Mesenchymal stem cell (in vitro differentiated cells and primary cell): ENCODE measurements at regions not wholly inside any gene's neighbourhood (a gene's known extent, or its start where the extent isn't known, plus 50 kb on each side); places are given as distances from the start of the nearest gene placed in this dataset.
"Not testable (repeated sequence)": the region's sequence is repeated elsewhere in the genome, so short reads cannot be mapped to it uniquely, and the experiment has no call there.

Source experiments
- DNase-seq: peaks from one replicate; pipeline ENCODE4 v3.0.0-alpha.2; 2013
- H2AFZ ChIP-seq: one replicate; pipeline ENCODE4 v1.6.1; 2013; ENCODE audit warnings: low read depth, mild to moderate bottlenecking, control low read depth, inconsistent platforms, low read length, moderate library complexity
- H2AK5ac ChIP-seq: 2 replicates; pipeline ENCODE4 v1.6.1; 2013; ENCODE audit warnings: low read length, moderate library complexity, mild to moderate bottlenecking, inconsistent platforms; ENCODE audit not compliant: severe bottlenecking
- H2BK120ac ChIP-seq: one replicate; pipeline ENCODE4 v1.6.1; 2013; ENCODE audit warnings: low read depth, mild to moderate bottlenecking, inconsistent platforms, low read length, moderate library complexity
- H2BK12ac ChIP-seq, 2 experiments: one replicate each; pipeline ENCODE4 v1.6.1; 2013; ENCODE audit warnings: inconsistent platforms in 2 of 2, low read length in 2 of 2, mild to moderate bottlenecking in 2 of 2, moderate library complexity in 2 of 2, control low read depth in 1 of 2
- H2BK15ac ChIP-seq: one replicate; pipeline ENCODE4 v1.6.1; 2013; ENCODE audit warnings: mild to moderate bottlenecking, low read depth, inconsistent platforms; ENCODE audit not compliant: poor library complexity, severe bottlenecking
- H2BK5ac ChIP-seq: 2 replicates; pipeline ENCODE4 v1.6.1; 2013; ENCODE audit warnings: low read depth, mild to moderate bottlenecking, low read length, control low read depth, inconsistent platforms; ENCODE audit not compliant: poor library complexity, severe bottlenecking
- H3K14ac ChIP-seq, 2 experiments: one replicate each; pipeline ENCODE4 v1.6.1; 2013; ENCODE audit warnings: inconsistent platforms in 2 of 2, low read length in 2 of 2, control low read depth in 1 of 2, mild to moderate bottlenecking in 1 of 2, moderate library complexity in 1 of 2
- H3K18ac ChIP-seq, 2 experiments: one replicate each; pipeline ENCODE4 v1.6.1; 2013; ENCODE audit warnings: inconsistent platforms in 2 of 2, low read length in 2 of 2, control low read depth in 1 of 2, low read depth in 1 of 2, mild to moderate bottlenecking in 1 of 2
- H3K23ac ChIP-seq, 2 experiments: one replicate each; pipeline ENCODE4 v1.6.1; 2013; ENCODE audit warnings: inconsistent platforms in 2 of 2, low read length in 2 of 2, mild to moderate bottlenecking in 2 of 2, moderate library complexity in 2 of 2, control low read depth in 1 of 2
- H3K27ac ChIP-seq: 2 replicates; pipeline ENCODE4 v1.5.1; 2013; ENCODE audit warnings: mild to moderate bottlenecking, moderate library complexity, low read length, control low read depth, inconsistent platforms; ENCODE audit not compliant: poor library complexity, severe bottlenecking
- H3K27me3 ChIP-seq, 2 experiments: 2 replicates each; pipeline versions ENCODE4 v1.6.1 to v1.7.0; 2013; ENCODE audit warnings: low read length in 2 of 2, mild to moderate bottlenecking in 2 of 2, moderate library complexity in 2 of 2, control low read depth in 1 of 2, inconsistent platforms in 1 of 2; ENCODE audit not compliant: control insufficient read depth in 1 of 2, insufficient read depth in 1 of 2
- H3K36me3 ChIP-seq, 2 experiments: 2 replicates each; pipeline versions ENCODE4 v1.6.1 to v1.7.0; 2013; ENCODE audit warnings: low read length in 2 of 2, control low read depth in 1 of 2, inconsistent platforms in 1 of 2, low read depth in 1 of 2, mild to moderate bottlenecking in 1 of 2; ENCODE audit not compliant: insufficient read depth in 2 of 2, control insufficient read depth in 1 of 2
- H3K4ac ChIP-seq, 2 experiments: one replicate each; pipeline ENCODE4 v1.6.1; 2013; ENCODE audit warnings: inconsistent platforms in 2 of 2, low read length in 2 of 2, mild to moderate bottlenecking in 2 of 2, moderate library complexity in 2 of 2, control low read depth in 1 of 2, low read depth in 1 of 2
- H3K4me1 ChIP-seq: 2 replicates; pipeline ENCODE4 v1.6.1; 2013; ENCODE audit warnings: low read depth, low read length, control low read depth; ENCODE audit not compliant: control insufficient read depth, insufficient read depth
- H3K4me2 ChIP-seq: 2 replicates; pipeline ENCODE4 v1.6.1; 2013; ENCODE audit warnings: low read length, mild to moderate bottlenecking, inconsistent platforms; ENCODE audit not compliant: poor library complexity, severe bottlenecking
- H3K4me3 ChIP-seq, 2 experiments: 2 replicates each; pipeline versions ENCODE4 v1.5.1 to v1.7.0; 2013; ENCODE audit warnings: low read length in 2 of 2, mild to moderate bottlenecking in 2 of 2, control low read depth in 1 of 2, low read depth in 1 of 2; ENCODE audit not compliant: insufficient read depth in 1 of 2
- H3K79me1 ChIP-seq: replicated peaks from 2 replicates; pipeline ENCODE4 v1.6.1; 2013; ENCODE audit warnings: mild to moderate bottlenecking, control low read depth, low read length, inconsistent platforms; ENCODE audit not compliant: poor library complexity, severe bottlenecking
- H3K9ac ChIP-seq: 2 replicates; pipeline ENCODE4 v1.7.0; 2013; ENCODE audit warnings: mild to moderate bottlenecking, low read length, moderate library complexity
- H3K9me3 ChIP-seq: 2 replicates; pipeline ENCODE4 v1.7.0; 2013; ENCODE audit warnings: mild to moderate bottlenecking, low read length; ENCODE audit not compliant: control insufficient read depth
- H4K8ac ChIP-seq: one replicate; pipeline ENCODE4 v1.6.1; 2013; ENCODE audit warnings: inconsistent platforms, mild to moderate bottlenecking, low read length, moderate library complexity
- H4K91ac ChIP-seq: one replicate; pipeline ENCODE4 v1.6.1; 2013; ENCODE audit warnings: mild to moderate bottlenecking, low read length, inconsistent platforms
- WGBS: methylation state at CpG from one replicate; pipeline ENCODE4 v1.1.7; 2013; ENCODE audit warnings: mixed read lengths; 5-methylcytosine and 5-hydroxymethylcytosine counted together

DNA sequence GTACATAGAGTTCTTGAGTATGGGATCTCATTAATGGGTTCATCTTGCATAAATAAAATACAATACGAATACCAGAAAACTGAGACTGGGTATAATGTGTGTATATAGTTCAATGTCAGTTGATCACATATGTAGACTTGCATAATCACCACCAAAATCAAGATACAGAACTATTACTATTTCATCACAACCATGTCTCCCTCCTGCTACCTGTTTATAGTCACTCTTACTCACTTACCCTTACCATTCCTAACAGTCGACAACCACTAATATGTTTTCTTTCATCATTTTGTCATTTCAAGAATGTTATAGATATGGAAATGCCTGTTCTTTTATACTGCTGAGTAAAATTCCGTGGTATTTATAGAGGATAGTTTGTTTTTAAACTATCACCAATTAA lies 416.1 kb upstream of the CNTNAP2 start:
- no peak overlapping the region for H3K4ac ChIP-seq
- no peak overlapping the region for H2BK120ac ChIP-seq
- H2BK5ac ChIP-seq: no peak overlapping the region
- no peak overlapping the region for H3K23ac ChIP-seq
- H3K27ac ChIP-seq: no peak overlapping the region
- no peak overlapping the region for H2BK12ac ChIP-seq
- H3K36me3 ChIP-seq: no peaks in the 10 kb centered on the region
- H3K4me3 ChIP-seq: no peak overlapping the region
- H3K79me1 ChIP-seq: no peaks in the 10 kb centered on the region
- H3K9me3 ChIP-seq: peaks cover 7% of the 10 kb centered on the region
- no peaks in the 10 kb centered on the region for H3K4me1 ChIP-seq
- no peak for DNase-seq
- H4K8ac ChIP-seq: no peak overlapping the region
- no peak overlapping the region for H2BK15ac ChIP-seq
- no peak overlapping the region for H2AK5ac ChIP-seq
- no peak overlapping the region for H3K18ac ChIP-seq
- WGBS: 33% methylated on average over 1 of the region's 3 CpGs
- H4K91ac ChIP-seq: no peak overlapping the region
- H2AFZ ChIP-seq: no peak overlapping the region
- no peaks in the 10 kb centered on the region for H3K27me3 ChIP-seq
- no peak overlapping the region for H3K4me2 ChIP-seq
- H3K9ac ChIP-seq: no peak overlapping the region
- no peak overlapping the region for H3K14ac ChIP-seq

DNA sequence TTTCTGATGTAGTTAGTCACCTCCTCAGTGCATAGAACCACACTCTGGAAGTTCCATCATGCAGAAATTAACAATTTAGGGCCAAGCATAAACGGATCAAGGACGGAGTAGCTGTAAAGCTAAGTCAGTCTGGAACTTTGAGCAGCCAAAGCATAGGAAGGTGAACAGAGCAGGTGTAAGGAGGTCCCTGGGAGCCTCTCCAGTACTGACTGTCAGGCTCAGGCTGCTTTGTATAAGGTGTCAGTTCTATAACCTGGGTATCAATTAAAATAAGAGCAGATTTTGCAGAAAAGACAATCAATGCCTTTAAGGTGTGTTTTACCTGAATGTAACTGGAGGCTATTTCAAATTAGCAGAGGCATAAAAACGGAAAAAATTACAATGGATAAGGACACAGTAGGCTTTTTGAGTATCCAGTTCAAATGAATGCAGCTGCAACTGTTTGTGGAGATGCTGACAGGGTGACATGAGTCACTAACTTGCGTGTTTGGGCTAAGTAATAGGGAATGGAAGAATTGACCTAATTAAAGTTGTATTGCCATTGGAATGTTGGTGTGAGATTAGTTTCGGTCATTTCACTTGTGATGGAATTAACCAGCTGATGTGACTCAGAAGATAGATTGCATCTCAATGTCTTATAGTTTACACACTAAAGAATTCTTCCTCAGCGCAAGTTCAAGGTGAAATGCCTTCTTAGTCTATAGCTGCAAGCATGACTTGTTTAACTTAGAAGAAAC lies 417.9 kb upstream of the CNTNAP2 start:
- no peak overlapping the region for H2BK15ac ChIP-seq
- H3K36me3 ChIP-seq: no peaks in the 10 kb centered on the region
- H3K4me2 ChIP-seq: no peak overlapping the region
- no peak overlapping the region for H2BK5ac ChIP-seq
- peak; percentile 87 for DNase-seq
- H4K8ac ChIP-seq: no peak overlapping the region
- no peak overlapping the region for H3K4me3 ChIP-seq
- H3K4me1 ChIP-seq: no peaks in the 10 kb centered on the region
- H3K18ac ChIP-seq: no peak overlapping the region
- no peak overlapping the region for H3K4ac ChIP-seq
- no peak overlapping the region for H2AFZ ChIP-seq
- peaks cover 7% of the 10 kb centered on the region for H3K9me3 ChIP-seq
- no peaks in the 10 kb centered on the region for H3K79me1 ChIP-seq
- H2BK120ac ChIP-seq: no peak overlapping the region
- H3K23ac ChIP-seq: no peak overlapping the region
- H3K9ac ChIP-seq: no peak overlapping the region
- H3K27me3 ChIP-seq: no peaks in the 10 kb centered on the region
- peak overlapping the region in 1 of 2 experiments; percentile 77 for H2BK12ac ChIP-seq
- 63% methylated on average over 6 of the region's 6 CpGs for WGBS
- no peak overlapping the region for H2AK5ac ChIP-seq
- H4K91ac ChIP-seq: no peak overlapping the region
- H3K27ac ChIP-seq: no peak overlapping the region
- no peak overlapping the region for H3K14ac ChIP-seq

DNA sequence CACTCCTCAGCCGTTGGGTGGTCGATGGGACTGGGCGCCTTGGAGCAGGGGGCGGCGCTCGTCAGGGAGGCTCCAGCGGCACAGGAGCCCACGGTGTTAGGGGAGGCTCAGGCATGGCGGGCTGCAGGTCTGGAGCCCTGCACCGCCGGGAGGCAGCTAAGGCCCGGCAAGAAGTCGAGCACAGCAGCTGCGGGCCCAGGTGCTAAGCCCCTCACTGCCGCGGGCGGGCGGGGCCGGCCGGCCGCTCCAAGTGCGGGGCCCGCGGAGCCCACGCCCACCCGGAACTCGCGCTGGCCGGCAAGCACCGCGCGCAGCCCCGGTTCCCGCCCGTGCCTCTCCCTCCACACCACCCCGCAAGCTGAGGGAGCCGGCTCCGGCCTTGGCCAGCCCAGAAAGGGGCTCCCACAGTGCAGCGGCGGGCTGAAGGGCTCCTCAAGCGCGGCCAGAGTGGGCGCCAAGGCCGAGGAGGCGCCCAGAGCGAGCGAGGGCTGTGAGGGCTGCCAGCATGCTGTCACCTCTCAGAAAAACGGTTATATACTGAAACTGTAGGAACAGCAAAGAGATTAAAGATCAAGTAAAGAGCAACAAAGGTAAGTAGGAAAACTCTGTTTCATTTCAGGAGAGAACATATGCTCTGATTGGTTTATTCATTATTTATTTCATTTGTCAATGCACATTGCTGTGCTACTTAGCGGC lies 419.0 kb upstream of the CNTNAP2 start:
- not testable (repeated sequence) for H2AK5ac ChIP-seq, H3K18ac ChIP-seq, H3K36me3 ChIP-seq, H3K4me3 ChIP-seq, H3K27me3 ChIP-seq, H2AFZ ChIP-seq, H3K9me3 ChIP-seq, DNase-seq, H4K8ac ChIP-seq, H3K79me1 ChIP-seq, H3K4me2 ChIP-seq, H3K9ac ChIP-seq, H3K23ac ChIP-seq, H2BK5ac ChIP-seq, H3K27ac ChIP-seq, H3K4me1 ChIP-seq, H2BK12ac ChIP-seq, H3K14ac ChIP-seq, H2BK15ac ChIP-seq, H2BK120ac ChIP-seq, H4K91ac ChIP-seq, H3K4ac ChIP-seq
- 94% methylated on average over 34 of the region's 49 CpGs for WGBS

DNA sequence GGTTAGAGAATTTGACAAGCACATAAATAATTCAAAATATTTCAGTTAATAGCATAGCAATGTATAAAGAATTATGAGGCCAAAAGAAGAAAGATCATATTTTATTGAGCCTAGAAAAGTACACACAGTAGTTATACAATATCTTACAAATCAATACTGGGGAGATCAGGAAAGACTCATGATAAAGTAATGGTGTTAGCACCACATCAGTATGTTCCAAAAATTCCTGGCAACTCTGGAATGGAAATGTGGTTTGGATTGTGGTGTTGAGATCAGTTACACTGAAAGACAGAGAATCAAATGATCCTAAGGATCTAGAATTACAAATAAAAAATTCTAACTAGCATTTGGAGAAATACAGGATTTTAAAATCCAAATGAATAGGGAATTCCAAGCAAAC lies 420.5 kb upstream of the CNTNAP2 start:
- H4K8ac ChIP-seq: no peak overlapping the region

More for the DNA sequence above, 420.5 kb upstream of the CNTNAP2 start:
- H3K27ac ChIP-seq: no peak overlapping the region
- no peak overlapping the region for H2BK12ac ChIP-seq
- H2BK5ac ChIP-seq: no peak overlapping the region
- no peak overlapping the region for H3K4me2 ChIP-seq
- no peak overlapping the region for H3K18ac ChIP-seq
- no peak overlapping the region for H3K4ac ChIP-seq
- H2AFZ ChIP-seq: no peak overlapping the region
- no peaks in the 10 kb centered on the region for H3K27me3 ChIP-seq
- H2BK120ac ChIP-seq: no peak overlapping the region
- H3K9me3 ChIP-seq: peaks cover 10% of the 10 kb centered on the region
- H3K9ac ChIP-seq: no peak overlapping the region
- H3K23ac ChIP-seq: no peak overlapping the region
- H3K14ac ChIP-seq: no peak overlapping the region
- no peak overlapping the region for H2AK5ac ChIP-seq
- no peaks in the 10 kb centered on the region for H3K4me1 ChIP-seq
- DNase-seq: peak; percentile 11
- H3K79me1 ChIP-seq: no peaks in the 10 kb centered on the region
- no peak overlapping the region for H3K4me3 ChIP-seq
- no peaks in the 10 kb centered on the region for H3K36me3 ChIP-seq
- H2BK15ac ChIP-seq: no peak overlapping the region
- H4K91ac ChIP-seq: no peak overlapping the region
